PFSK-1 (cell line): ENCODE measurements at regions not wholly inside any gene's neighbourhood (a gene's known extent, or its start where the extent isn't known, plus 50 kb on each side); places are given as distances from the start of the nearest gene placed in this dataset.

Experiments used
- POLR2AphosphoS5 ChIP-seq: IDR thresholded peaks from 2 replicates; pipeline ENCODE4 v1.6.1; 2012; ENCODE audit warnings: low read depth, mild to moderate bottlenecking, control low read depth, low read length, moderate library complexity
- TF ChIP-seq, protein P1 (sequence below), 2 experiments: IDR thresholded peaks; 2 replicates each; pipeline versions ENCODE4 v1.6.1 to v1.8.0; 2011 to 2012; ENCODE audit warnings: low read depth in 2 of 2, low read length in 2 of 2, control low read depth in 1 of 2, inconsistent platforms in 1 of 2, mild to moderate bottlenecking in 1 of 2, moderate library complexity in 1 of 2; ENCODE audit not compliant: insufficient read depth in 1 of 2

DNA sequence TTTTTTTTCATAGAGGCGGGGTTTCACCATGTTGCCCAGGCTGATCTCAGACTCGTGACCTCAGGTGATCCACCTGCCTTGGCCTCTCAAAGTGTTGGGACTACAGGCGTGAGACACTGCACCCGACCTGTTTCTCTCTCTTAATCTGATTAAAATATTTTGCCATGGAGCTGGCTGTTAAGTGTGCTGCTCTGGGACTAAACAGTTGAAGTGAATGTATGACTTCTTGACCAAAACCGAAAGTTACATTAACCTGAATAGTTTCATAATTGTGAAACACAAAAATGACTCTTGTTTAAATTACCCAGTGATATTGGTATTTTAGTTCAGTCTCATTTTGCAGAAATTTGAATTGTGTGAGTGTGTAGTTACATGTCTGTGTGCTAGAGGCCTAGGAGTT, 2548.6 kb downstream of the PCDH7 start:
- TF ChIP-seq POLR2AphosphoS5 = no peak
- TF ChIP-seq, protein P1, sequence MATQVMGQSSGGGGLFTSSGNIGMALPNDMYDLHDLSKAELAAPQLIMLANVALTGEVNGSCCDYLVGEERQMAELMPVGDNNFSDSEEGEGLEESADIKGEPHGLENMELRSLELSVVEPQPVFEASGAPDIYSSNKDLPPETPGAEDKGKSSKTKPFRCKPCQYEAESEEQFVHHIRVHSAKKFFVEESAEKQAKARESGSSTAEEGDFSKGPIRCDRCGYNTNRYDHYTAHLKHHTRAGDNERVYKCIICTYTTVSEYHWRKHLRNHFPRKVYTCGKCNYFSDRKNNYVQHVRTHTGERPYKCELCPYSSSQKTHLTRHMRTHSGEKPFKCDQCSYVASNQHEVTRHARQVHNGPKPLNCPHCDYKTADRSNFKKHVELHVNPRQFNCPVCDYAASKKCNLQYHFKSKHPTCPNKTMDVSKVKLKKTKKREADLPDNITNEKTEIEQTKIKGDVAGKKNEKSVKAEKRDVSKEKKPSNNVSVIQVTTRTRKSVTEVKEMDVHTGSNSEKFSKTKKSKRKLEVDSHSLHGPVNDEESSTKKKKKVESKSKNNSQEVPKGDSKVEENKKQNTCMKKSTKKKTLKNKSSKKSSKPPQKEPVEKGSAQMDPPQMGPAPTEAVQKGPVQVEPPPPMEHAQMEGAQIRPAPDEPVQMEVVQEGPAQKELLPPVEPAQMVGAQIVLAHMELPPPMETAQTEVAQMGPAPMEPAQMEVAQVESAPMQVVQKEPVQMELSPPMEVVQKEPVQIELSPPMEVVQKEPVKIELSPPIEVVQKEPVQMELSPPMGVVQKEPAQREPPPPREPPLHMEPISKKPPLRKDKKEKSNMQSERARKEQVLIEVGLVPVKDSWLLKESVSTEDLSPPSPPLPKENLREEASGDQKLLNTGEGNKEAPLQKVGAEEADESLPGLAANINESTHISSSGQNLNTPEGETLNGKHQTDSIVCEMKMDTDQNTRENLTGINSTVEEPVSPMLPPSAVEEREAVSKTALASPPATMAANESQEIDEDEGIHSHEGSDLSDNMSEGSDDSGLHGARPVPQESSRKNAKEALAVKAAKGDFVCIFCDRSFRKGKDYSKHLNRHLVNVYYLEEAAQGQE (IDR thresholded peaks at IDR 0.05; ENCODE audit: insufficient read depth in 1 of 2, low read depth in 2 of 2, low read length in 2 of 2) = no peak
